ENCODE measurements at regions not wholly inside any gene's neighbourhood (a gene's known extent, or its start where the extent isn't known, plus 50 kb on each side); places are given as distances from the start of the nearest gene placed in this dataset.

DNA sequence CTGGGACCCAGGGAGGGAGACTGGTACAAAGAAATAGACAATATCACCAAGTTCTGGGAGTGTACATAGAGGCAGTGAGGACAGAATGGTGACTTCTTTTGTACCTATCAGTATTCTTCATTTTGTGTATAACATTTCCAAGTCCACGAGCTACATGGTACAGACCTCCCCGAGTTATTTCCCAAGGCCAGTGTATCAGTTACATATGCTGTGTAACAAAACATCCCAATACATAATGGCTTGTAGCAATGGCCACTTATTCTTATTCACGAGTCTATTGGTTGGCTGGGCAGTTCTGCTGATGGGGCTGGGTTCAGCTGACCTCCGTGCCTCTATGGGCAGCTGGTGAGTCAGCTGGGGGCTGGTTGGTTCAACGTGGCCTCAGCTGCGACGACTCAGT is 98.7 kb upstream of the RFLNA start:
- peaks cover 20% of the 10 kb centered on the region for H3K9me3 Mint-ChIP-seq (ENCODE audit: unreplicated experiment)
- no peak overlapping the region for H3K4me3 Mint-ChIP-seq (ENCODE audit: unreplicated experiment)
- no peak for FAIRE-seq

DNA sequence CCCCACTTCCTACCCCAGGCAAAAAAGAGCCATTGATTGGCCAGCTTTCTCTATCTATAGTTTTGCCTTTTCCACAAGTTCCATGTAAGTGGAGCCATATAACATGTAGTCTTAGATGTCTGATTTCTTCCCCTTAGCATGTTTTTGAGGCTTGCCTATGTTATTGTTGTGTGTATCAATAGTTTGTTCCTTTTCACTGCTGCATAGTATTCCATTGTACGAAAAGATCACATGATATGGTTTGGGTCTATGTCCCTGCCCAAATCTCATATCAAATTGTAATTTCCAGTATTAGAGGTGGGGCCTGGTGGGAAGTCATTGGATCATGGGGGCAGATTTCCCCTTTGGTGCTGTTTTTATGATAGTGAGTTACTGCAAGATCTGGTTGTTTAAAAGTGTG is 93.6 kb upstream of the RFLNA start:
- TF ChIP-seq EZH2 (IDR thresholded peaks at IDR 0.05; ENCODE audit: insufficient read depth, low read length) = no peak
- TF ChIP-seq, protein P1, sequence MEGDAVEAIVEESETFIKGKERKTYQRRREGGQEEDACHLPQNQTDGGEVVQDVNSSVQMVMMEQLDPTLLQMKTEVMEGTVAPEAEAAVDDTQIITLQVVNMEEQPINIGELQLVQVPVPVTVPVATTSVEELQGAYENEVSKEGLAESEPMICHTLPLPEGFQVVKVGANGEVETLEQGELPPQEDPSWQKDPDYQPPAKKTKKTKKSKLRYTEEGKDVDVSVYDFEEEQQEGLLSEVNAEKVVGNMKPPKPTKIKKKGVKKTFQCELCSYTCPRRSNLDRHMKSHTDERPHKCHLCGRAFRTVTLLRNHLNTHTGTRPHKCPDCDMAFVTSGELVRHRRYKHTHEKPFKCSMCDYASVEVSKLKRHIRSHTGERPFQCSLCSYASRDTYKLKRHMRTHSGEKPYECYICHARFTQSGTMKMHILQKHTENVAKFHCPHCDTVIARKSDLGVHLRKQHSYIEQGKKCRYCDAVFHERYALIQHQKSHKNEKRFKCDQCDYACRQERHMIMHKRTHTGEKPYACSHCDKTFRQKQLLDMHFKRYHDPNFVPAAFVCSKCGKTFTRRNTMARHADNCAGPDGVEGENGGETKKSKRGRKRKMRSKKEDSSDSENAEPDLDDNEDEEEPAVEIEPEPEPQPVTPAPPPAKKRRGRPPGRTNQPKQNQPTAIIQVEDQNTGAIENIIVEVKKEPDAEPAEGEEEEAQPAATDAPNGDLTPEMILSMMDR (IDR thresholded peaks at IDR 0.05; ENCODE audit: insufficient read depth, low read depth, low read length) = no peak
- H3K9ac ChIP-seq (ENCODE audit: low read length) = no peak overlapping the region
- no peak overlapping the region for H3K4me3 Mint-ChIP-seq (ENCODE audit: unreplicated experiment)
- H3K4me3 ChIP-seq (ENCODE audit: insufficient read depth, low read depth, low read length) = no peak overlapping the region
- H3K27me3 Mint-ChIP-seq (ENCODE audit: low read depth, unreplicated experiment) = peaks cover 2% of the 10 kb centered on the region
- no peaks in the 10 kb centered on the region for H4K20me1 ChIP-seq (ENCODE audit: insufficient read depth, low read length)
- H3K27me3 ChIP-seq (ENCODE audit: insufficient read depth, low read length) = peaks cover 4% of the 10 kb centered on the region
- H3K36me3 Mint-ChIP-seq (ENCODE audit: low read depth, unreplicated experiment) = peaks cover 1% of the 10 kb centered on the region
- DNase-seq (ENCODE audit: low read depth) (no peak), FAIRE-seq (no peak)
- no peak overlapping the region for H3K27ac ChIP-seq (ENCODE audit: low read depth, low read length)
- H3K4me1 Mint-ChIP-seq (ENCODE audit: low read depth, unreplicated experiment) = peaks cover 4% of the 10 kb centered on the region
- H2AFZ ChIP-seq (ENCODE audit: low read depth, low read length) = no peak overlapping the region
- H3K27ac Mint-ChIP-seq (ENCODE audit: unreplicated experiment) = no peak overlapping the region
- no peak overlapping the region for H3K4me2 ChIP-seq (ENCODE audit: low read length)
- H3K9me3 Mint-ChIP-seq (ENCODE audit: unreplicated experiment) = peaks cover 6% of the 10 kb centered on the region
- H3K36me3 ChIP-seq (ENCODE audit: insufficient read depth, low read length) = no peaks in the 10 kb centered on the region
- peaks cover 4% of the 10 kb centered on the region for H3K9me3 ChIP-seq (ENCODE audit: insufficient read depth, low read depth, low read length)
- H3K79me2 ChIP-seq (ENCODE audit: insufficient read depth, low read length) = no peaks in the 10 kb centered on the region
- no peaks in the 10 kb centered on the region for H3K4me1 ChIP-seq (ENCODE audit: insufficient read depth, low read length)

More for the DNA sequence above, 98.7 kb upstream of the RFLNA start:
- Mint-ChIP-seq H3K4me1 (ENCODE audit: low read depth, unreplicated experiment) (peaks cover 4% of the 10 kb centered on the region), H3K36me3 (ENCODE audit: low read depth, unreplicated experiment) (peaks cover 4% of the 10 kb centered on the region), H3K27me3 (ENCODE audit: low read depth, unreplicated experiment) (peaks cover 13% of the 10 kb centered on the region), H3K27ac (ENCODE audit: unreplicated experiment) (no peak overlapping the region)
- no peaks in the 10 kb centered on the region for H3K4me1 ChIP-seq (ENCODE audit: insufficient read depth, low read length)
- TF ChIP-seq EZH2 (IDR thresholded peaks at IDR 0.05; ENCODE audit: insufficient read depth, low read length) = no peak
- no peak overlapping the region for H2AFZ ChIP-seq (ENCODE audit: low read depth, low read length)
- H3K4me2 ChIP-seq (ENCODE audit: low read length) = no peak overlapping the region
- no peaks in the 10 kb centered on the region for H4K20me1 ChIP-seq (ENCODE audit: insufficient read depth, low read length)
- no peaks in the 10 kb centered on the region for H3K36me3 ChIP-seq (ENCODE audit: insufficient read depth, low read length)
- no peak overlapping the region for H3K4me3 ChIP-seq (ENCODE audit: insufficient read depth, low read depth, low read length)
- H3K9ac ChIP-seq (ENCODE audit: low read length) = no peak overlapping the region
- H3K79me2 ChIP-seq (ENCODE audit: insufficient read depth, low read length) = no peaks in the 10 kb centered on the region
- peaks cover 6% of the 10 kb centered on the region for H3K9me3 ChIP-seq (ENCODE audit: insufficient read depth, low read depth, low read length)
- no peak overlapping the region for H3K27ac ChIP-seq (ENCODE audit: low read depth, low read length)
- DNase-seq (ENCODE audit: low read depth) = no peak
- peaks cover 7% of the 10 kb centered on the region for H3K27me3 ChIP-seq (ENCODE audit: insufficient read depth, low read length)

DNA sequence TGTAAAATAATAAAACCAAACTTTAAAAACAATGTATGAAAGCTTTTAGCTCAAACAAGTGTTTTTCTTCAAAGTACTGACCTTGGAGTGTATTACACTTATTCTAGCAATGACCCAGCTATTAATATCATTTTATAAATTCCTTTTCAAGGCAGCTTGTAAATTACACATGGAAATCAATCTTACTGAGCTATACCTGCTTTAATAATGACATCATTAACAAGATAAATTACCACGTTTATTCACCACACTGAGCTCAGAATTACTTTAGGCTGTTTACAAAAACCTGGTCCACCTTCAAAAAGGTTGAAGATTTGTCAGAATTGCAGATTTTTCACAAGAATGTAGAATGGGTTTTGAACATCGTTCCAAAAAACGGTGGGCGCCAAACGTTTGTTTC is 91.7 kb upstream of the RFLNA start:
- H3K27me3 Mint-ChIP-seq (ENCODE audit: low read depth, unreplicated experiment) = peaks cover 16% of the 10 kb centered on the region
- peaks cover 6% of the 10 kb centered on the region for H3K9me3 Mint-ChIP-seq (ENCODE audit: unreplicated experiment)
- H3K9ac ChIP-seq (ENCODE audit: low read length) = no peak overlapping the region
- no peak overlapping the region for H3K27ac ChIP-seq (ENCODE audit: low read depth, low read length)
- H3K4me2 ChIP-seq (ENCODE audit: low read length) = no peak overlapping the region
- no peaks in the 10 kb centered on the region for H4K20me1 ChIP-seq (ENCODE audit: insufficient read depth, low read length)
- H3K4me1 ChIP-seq (ENCODE audit: insufficient read depth, low read length) = no peaks in the 10 kb centered on the region
- H3K4me3 Mint-ChIP-seq (ENCODE audit: unreplicated experiment) = no peak overlapping the region
- H2AFZ ChIP-seq (ENCODE audit: low read depth, low read length) = no peak overlapping the region
- H3K36me3 Mint-ChIP-seq (ENCODE audit: low read depth, unreplicated experiment) = no peaks in the 10 kb centered on the region
- H3K27ac Mint-ChIP-seq (ENCODE audit: unreplicated experiment) = no peak overlapping the region
- H3K36me3 ChIP-seq (ENCODE audit: insufficient read depth, low read length) = no peaks in the 10 kb centered on the region
- peaks cover 12% of the 10 kb centered on the region for H3K27me3 ChIP-seq (ENCODE audit: insufficient read depth, low read length)
- no peaks in the 10 kb centered on the region for H3K79me2 ChIP-seq (ENCODE audit: insufficient read depth, low read length)
- DNase-seq (ENCODE audit: low read depth) (no peak), FAIRE-seq (no peak)
- H3K4me1 Mint-ChIP-seq (ENCODE audit: low read depth, unreplicated experiment) = no peaks in the 10 kb centered on the region
- peaks cover 3% of the 10 kb centered on the region for H3K9me3 ChIP-seq (ENCODE audit: insufficient read depth, low read depth, low read length)
- TF ChIP-seq, protein P1 (IDR thresholded peaks at IDR 0.05; ENCODE audit: insufficient read depth, low read depth, low read length) = no peak
- TF ChIP-seq EZH2 (IDR thresholded peaks at IDR 0.05; ENCODE audit: insufficient read depth, low read length) = no peak
- H3K4me3 ChIP-seq (ENCODE audit: insufficient read depth, low read depth, low read length) = no peak overlapping the region
